Retinal pigment epithelial cell (primary cell): ENCODE measurements at regions not wholly inside any gene's neighbourhood (a gene's known extent, or its start where the extent isn't known, plus 50 kb on each side); places are given as distances from the start of the nearest gene placed in this dataset.

Source experiments
- DNase-seq: peaks from one replicate; pipeline ENCODE4 v3.0.0-alpha.2; 2010; ENCODE audit warnings: low read depth
- H3K4me3 ChIP-seq: 2 replicates; pipeline ENCODE4 v1.5.1; 2011; ENCODE audit warnings: mild to moderate bottlenecking, low read length, control low read depth, moderate library complexity
- CTCF ChIP-seq: conservative IDR thresholded peaks from 2 replicates; pipeline ENCODE4 v1.5.1; 2011; ENCODE audit warnings: low read depth, low read length, control low read depth, inconsistent platforms

- TF ChIP-seq CTCF, result no peak
Measured at GRCh38 chr5:125503946-125504345, 757.5 kb upstream of the ZNF608 start.

GRCh38 chr5:125505115-125505514, 758.7 kb upstream of the ZNF608 start:
- no peak for DNase-seq
- no peak overlapping the region for H3K4me3 ChIP-seq
- TF ChIP-seq CTCF, result no peak

More at GRCh38 chr5:125503946-125504345, 757.5 kb upstream of the ZNF608 start:
- no peak for DNase-seq
- no peak overlapping the region for H3K4me3 ChIP-seq

GRCh38 chr5:125506124-125506523, 759.7 kb upstream of the ZNF608 start:
- TF ChIP-seq CTCF, result no peak

GRCh38 chr5:125508225-125508624, 761.8 kb upstream of the ZNF608 start:
- no peak for DNase-seq
- no peak for TF ChIP-seq CTCF
- no peak overlapping the region for H3K4me3 ChIP-seq

More at GRCh38 chr5:125506124-125506523, 759.7 kb upstream of the ZNF608 start:
- H3K4me3 ChIP-seq, result no peak overlapping the region
- DNase-seq, result no peak

- TF ChIP-seq CTCF, result no peak
- DNase-seq, result no peak
- H3K4me3 ChIP-seq, result no peak overlapping the region
Measured at GRCh38 chr5:125510651-125511050, 764.2 kb upstream of the ZNF608 start.

- TF ChIP-seq CTCF, result no peak
- no peak for DNase-seq
- H3K4me3 ChIP-seq, result no peak overlapping the region
Measured at GRCh38 chr5:125517973-125518550, 771.6 kb upstream of the ZNF608 start.

GRCh38 chr5:125521289-125521688, 774.9 kb upstream of the ZNF608 start:
- H3K4me3 ChIP-seq, result no peak overlapping the region
- no peak for DNase-seq
- no peak for TF ChIP-seq CTCF
